VCaP (cell line): ENCODE measurements at regions not wholly inside any gene's neighbourhood (a gene's known extent, or its start where the extent isn't known, plus 50 kb on each side); places are given as distances from the start of the nearest gene placed in this dataset.

Source experiments
- H3K27ac ChIP-seq: fragments of 450-650 bp; 2 replicates; pipeline ENCODE4 v1.5.1; 2017
- TF ChIP-seq, protein P1 (sequence below): fragments of 450-650 bp; conservative IDR thresholded peaks from 2 replicates; pipeline ENCODE4 v1.5.1; 2017; ENCODE audit warnings: mild to moderate bottlenecking, moderate library complexity

- TF ChIP-seq, protein P1, sequence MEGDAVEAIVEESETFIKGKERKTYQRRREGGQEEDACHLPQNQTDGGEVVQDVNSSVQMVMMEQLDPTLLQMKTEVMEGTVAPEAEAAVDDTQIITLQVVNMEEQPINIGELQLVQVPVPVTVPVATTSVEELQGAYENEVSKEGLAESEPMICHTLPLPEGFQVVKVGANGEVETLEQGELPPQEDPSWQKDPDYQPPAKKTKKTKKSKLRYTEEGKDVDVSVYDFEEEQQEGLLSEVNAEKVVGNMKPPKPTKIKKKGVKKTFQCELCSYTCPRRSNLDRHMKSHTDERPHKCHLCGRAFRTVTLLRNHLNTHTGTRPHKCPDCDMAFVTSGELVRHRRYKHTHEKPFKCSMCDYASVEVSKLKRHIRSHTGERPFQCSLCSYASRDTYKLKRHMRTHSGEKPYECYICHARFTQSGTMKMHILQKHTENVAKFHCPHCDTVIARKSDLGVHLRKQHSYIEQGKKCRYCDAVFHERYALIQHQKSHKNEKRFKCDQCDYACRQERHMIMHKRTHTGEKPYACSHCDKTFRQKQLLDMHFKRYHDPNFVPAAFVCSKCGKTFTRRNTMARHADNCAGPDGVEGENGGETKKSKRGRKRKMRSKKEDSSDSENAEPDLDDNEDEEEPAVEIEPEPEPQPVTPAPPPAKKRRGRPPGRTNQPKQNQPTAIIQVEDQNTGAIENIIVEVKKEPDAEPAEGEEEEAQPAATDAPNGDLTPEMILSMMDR = no peak
- no peak overlapping the region for H3K27ac ChIP-seq
These were observed 573.6 kb upstream of the EPHA7 start for GRCh38 chr6:93992976-93993375.

DNA sequence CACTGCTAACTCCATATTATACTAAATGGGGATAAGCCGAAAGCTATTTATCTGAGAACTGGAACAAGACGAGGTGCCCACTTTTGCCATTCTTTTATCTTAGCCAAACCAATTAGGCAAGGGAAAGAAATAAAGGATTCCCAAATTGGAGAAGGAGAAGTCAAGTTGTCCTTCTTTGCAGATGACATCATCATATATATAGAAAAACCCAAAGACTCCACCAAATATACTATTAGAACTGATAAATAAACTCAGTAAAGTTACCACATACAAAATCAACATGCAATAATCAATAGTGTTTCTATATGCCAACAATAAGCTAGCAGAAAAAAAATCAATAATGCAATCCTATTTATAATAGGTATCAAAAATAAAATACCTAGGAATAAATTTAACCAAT lies 570.3 kb upstream of the EPHA7 start:
- H3K27ac ChIP-seq = no peak overlapping the region
- TF ChIP-seq, protein P1 = no peak

DNA sequence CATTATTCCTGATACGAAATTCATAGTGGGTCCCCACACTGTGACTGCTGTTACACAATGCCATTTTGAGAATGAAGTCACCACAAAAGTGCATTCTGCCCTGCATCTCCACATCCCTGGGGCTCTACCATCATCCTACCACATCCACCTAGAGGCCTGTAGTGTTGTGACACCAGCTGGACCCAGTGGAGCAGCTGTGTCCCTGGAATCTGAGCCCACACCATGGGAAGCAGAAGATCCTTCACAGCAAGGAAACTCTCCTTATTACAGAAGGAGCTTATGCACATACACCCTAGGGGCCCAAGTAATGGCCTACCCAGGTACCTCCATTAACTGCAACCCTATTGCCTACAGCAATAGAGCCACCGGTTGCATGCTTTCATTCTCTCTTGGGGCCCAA lies 566.6 kb upstream of the EPHA7 start:
- TF ChIP-seq, protein P1 = no peak
- H3K27ac ChIP-seq = no peak overlapping the region

- TF ChIP-seq, protein P1 = no peak
- H3K27ac ChIP-seq = no peak overlapping the region
These were observed 555.8 kb upstream of the EPHA7 start for GRCh38 chr6:93975159-93975558.

- H3K27ac ChIP-seq = no peak overlapping the region
- TF ChIP-seq, protein P1 = no peak
These were observed 555.0 kb upstream of the EPHA7 start for GRCh38 chr6:93974332-93974731.

DNA sequence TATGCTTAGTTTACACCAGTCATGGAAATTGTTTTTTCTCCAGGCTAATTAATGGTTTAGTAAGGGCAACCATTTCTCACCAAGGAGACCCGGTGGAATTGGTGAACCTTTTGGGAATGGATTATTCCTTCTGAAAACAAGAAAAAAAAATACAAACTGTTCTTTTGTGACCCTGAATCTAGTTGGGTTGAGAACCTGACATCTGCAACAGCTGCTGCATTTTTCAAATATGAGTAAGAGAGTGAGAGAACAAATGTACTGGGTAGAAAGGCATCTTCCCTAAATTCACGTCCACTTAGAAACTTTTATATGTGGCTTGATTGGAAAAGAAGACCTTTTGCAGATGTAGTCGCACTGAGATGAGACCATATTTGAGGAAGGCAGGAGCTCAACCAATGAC lies 553.4 kb upstream of the EPHA7 start:
- H3K27ac ChIP-seq = no peak overlapping the region
- TF ChIP-seq, protein P1 = no peak

DNA sequence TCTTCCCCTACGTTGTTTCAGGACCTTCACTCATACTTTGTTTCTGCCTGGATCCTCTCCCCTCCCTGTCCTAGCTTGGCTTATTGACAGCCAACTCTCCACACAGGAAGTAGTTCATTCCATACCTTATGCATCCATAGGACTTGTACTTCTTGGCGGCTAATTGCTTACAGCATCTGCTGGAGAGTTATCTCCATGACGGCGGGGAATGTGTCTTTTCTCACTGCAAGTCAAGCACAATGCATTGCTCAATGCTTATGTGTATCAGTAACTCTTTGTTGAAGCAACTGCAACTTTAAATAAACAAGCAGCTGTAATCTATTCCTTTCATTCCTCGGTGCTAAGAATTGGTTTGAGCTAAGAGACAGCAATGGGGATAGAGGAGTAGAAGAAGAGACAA lies 551.3 kb upstream of the EPHA7 start:
- TF ChIP-seq, protein P1 = no peak
- H3K27ac ChIP-seq = no peak overlapping the region

DNA sequence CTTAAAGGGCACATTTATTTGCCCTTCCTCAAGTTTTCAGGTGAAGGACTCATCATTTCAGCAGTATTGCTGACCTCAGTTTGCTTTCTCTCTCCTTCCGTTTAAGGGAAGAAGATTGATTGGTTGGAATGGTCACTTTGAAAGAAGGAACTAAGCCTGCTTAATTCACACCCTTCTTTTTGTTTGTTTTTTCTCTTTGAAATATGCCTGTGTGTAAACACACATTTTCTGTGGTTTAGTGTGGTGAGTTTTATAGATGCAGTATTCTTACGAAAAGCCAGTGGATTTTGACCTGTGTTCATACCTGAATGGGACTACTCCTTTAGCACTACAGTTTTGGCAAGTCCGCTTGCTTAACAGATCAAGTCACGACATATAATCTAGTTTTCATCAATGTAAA lies 548.8 kb upstream of the EPHA7 start:
- no peak overlapping the region for H3K27ac ChIP-seq
- TF ChIP-seq, protein P1 = no peak
